AG08395 (cell line): ENCODE measurements at regions not wholly inside any gene's neighbourhood (a gene's known extent, or its start where the extent isn't known, plus 50 kb on each side); places are given as distances from the start of the nearest gene placed in this dataset.

ENCODE experiments used
- DNase-seq: peaks from one replicate; pipeline ENCODE4 v3.0.0; 2012; ENCODE audit warnings: mixed read lengths, low spot score

- no peak for DNase-seq
Measured at GRCh38 chr18:42268186-42268725, 313.2 kb downstream of the PIK3C3 start.

GRCh38 chr18:42268798-42269197, 313.8 kb downstream of the PIK3C3 start:
- DNase-seq = no peak

- DNase-seq = no peak
Measured at GRCh38 chr18:42271647-42272414, 316.8 kb downstream of the PIK3C3 start.

GRCh38 chr18:42274488-42275137, 319.6 kb downstream of the PIK3C3 start:
- DNase-seq = peak; percentile 41

- no peak for DNase-seq
Measured at GRCh38 chr18:42275138-42275535, 320.1 kb downstream of the PIK3C3 start.

- DNase-seq = no peak
Measured at GRCh38 chr18:42275949-42276730, 321.1 kb downstream of the PIK3C3 start.

GRCh38 chr18:42281124-42281523, 326.1 kb downstream of the PIK3C3 start:
- DNase-seq = no peak

GRCh38 chr18:42281851-42282250, 326.8 kb downstream of the PIK3C3 start:
- no peak for DNase-seq

GRCh38 chr18:42287047-42287446, 332.0 kb downstream of the PIK3C3 start:
- DNase-seq = no peak

GRCh38 chr18:42288129-42288528, 333.1 kb downstream of the PIK3C3 start:
- DNase-seq = no peak

GRCh38 chr18:42289526-42289925, 334.5 kb downstream of the PIK3C3 start:
- no peak for DNase-seq

- no peak for DNase-seq
Measured at GRCh38 chr18:42290318-42291307, 335.6 kb downstream of the PIK3C3 start.

GRCh38 chr18:42292654-42293053, 337.6 kb downstream of the PIK3C3 start:
- DNase-seq = no peak

GRCh38 chr18:42296192-42296591, 341.2 kb downstream of the PIK3C3 start:
- no peak for DNase-seq

GRCh38 chr18:42296723-42297122, 341.7 kb downstream of the PIK3C3 start:
- DNase-seq = peak; percentile 11

GRCh38 chr18:42298759-42299675, 344.0 kb downstream of the PIK3C3 start:
- DNase-seq = peak; percentile 80

GRCh38 chr18:42305869-42306593, 351.0 kb downstream of the PIK3C3 start:
- DNase-seq = no peak

GRCh38 chr18:42306594-42306980, 351.6 kb downstream of the PIK3C3 start:
- no peak for DNase-seq

- peak; percentile 39 for DNase-seq
Measured at GRCh38 chr18:42310956-42311355, 355.9 kb downstream of the PIK3C3 start.

GRCh38 chr18:42326752-42327151, 371.7 kb downstream of the PIK3C3 start:
- no peak for DNase-seq
